T1000 (cell line): ENCODE measurements at regions not wholly inside any gene's neighbourhood (a gene's known extent, or its start where the extent isn't known, plus 50 kb on each side); places are given as distances from the start of the nearest gene placed in this dataset.
A peak's percentile ranks its signal among the peaks of the same experiment; 100 is the strongest.

Experiments
- DNase-seq: peaks from one replicate; lab custom pipeline; 2025; ENCODE audit warnings: mixed read lengths; lab: John Stamatoyannopoulos, UW

DNA sequence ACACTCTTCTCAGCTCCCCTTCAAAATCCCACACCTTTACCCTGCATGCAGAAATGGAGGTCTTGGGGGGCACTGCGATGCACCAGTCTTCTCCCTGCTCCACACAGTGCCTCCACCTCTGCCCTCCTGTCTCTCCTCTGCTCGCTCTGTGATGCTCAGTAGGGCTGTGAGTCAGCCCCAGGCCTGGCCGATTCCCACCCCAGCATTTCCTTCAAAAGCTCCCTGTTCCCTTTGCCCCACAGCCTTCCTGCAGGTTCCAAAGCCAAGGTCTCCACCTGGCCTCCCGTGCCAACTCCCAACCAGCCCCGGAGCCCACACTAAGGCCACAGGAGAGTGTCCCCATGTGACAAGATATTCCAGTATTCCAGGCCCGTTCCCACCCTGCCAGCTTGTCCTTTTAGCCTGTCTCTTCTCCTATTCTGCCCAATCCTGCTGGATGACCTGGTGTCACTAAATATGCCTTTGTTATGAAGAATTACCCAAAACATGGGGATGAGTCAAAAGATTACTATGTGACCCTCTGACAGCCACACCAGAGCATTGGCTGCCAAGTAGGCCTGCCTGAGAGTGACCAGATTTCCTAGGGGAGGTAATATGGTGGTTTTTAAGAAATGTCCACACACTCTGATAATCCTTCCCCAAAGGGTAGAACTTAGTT, 118.9 kb upstream of the NXT1 start:
- no peak for DNase-seq

DNA sequence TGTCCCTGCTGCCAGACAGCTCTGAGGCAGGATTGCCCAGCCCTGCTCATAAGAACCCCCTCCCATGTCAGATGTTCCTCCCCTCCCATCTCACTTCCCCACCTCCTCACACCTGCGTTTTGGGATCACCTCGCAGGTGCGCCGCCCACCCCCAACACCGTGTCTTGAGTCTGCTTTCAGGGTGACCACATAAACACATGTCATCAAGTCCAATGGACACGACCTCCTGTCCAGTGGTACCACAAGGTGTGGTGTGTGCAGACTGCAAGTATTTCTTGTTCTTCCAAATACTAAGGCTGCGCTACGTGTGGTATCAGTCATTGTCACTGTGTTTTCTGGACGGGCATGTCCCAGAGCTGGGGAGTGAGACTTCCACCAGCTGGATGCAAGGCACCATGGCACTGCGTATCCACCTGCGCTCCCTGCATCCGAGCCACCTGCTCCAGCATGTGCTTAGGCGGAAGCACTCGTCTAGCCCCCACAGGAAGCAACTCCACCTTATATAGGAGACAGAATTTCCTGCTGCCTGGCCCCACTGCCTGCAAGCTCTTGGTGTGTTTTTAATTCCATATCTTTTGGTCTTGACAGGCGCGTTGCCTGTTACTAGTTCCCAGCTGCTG, 119.7 kb upstream of the NXT1 start:
- DNase-seq = no peak

DNA sequence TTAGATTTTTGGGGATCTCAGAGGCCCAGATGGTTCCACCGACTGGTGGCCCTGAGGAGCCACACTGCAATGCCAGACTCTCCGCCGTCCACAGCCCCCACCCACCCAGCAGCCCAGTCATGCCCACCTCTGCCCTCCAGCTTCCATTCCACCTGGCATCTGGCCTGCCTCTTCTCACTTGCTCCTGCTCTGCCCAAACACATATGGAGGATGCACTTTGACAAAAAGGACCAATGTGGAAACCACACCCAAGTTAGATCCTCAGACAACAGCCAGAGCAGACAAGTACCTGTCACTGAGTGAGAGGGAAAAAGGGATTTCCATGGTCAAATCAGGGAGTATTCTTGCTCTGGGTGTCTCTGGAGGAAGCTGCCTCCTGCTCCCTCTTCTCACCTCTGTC, 120.6 kb upstream of the NXT1 start:
- DNase-seq = no peak

DNA sequence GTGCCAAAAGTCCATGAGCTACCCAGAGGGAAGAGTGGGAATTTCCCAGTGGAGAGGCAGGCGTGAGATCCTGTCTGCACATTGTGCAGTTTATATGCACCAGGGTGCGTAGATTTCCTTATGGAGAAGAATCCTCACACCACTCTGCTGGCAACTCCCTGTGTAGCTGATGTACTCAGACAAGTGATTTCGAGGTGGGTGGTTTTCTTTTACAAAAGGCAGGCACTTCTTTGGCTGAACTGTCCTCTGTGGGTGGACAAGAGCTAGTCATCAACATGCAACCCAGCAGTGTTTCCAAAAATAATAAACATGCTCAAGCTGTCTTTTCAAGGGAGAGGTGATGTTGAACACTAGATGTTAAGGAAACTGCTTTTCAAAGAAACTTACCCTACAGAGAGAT, 121.7 kb upstream of the NXT1 start:
- DNase-seq = no peak

DNA sequence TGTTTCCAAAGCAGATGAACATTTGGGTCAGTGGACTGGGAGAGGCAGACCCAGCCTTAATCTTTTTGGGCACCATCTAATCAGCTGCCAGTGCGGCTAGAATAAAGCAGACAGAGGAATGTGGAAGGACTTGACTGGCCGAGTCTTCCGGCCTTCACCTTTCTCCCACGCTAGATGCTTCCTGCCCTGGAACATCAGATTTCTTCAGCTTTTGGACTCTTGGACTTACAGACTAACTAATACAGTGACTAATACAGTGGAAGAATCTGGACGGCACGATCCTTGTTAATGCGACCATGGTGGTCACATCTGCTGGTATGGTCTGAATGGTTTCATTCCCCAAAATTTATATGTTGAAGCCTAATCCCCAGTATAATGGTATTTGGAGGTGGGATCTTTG, 122.6 kb upstream of the NXT1 start:
- no peak for DNase-seq

DNA sequence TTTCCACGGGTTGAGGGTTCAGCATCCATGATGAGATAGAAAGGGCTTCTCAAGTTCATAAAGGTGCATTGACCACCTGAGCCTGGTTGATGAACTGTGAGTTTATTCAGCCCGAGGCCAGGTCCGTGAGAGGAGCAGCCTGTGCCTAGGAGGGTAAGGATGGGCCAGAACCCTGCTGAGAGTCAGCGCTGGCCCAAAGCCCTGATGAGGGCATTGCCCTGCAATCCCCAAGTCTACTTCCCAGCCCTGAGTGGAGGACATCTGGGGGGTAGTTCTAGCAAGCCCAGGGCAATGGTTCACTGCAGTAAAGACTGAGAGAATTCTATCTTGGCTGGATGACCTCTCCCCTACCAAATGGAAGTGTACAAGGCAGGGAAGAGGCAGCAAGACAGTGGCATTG, 123.3 kb upstream of the NXT1 start:
- DNase-seq = no peak

DNA sequence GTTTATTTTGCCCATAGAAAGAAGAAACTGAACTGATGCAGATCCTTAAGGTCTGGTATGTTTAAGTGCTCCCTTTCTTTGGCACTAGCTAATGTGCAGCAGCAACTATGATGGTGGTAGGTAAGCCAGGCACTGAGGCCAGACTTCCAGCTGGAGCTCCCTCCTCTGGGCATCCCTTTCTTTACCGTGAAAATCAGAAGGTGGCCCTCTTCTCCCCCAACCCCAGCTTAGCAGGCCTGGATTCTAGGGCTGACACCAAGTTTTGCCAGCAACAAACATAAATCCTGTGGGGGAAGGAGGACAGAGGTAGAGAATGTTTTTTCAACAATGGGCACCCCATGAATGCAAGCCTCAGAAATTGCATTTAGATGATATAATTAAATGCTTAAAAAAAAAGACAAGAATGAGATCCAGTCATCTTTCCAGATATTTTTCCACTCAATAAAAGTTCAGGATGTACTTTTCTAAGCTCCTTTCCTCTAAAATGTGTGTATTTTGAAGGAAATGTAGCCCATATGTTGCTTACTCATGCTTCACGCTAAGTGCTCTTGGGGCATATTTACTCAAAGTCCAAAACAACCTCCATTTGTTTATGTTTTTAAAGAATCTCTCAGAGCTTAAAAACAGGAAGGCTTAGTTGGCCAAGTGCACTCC, 123.9 kb upstream of the NXT1 start:
- no peak for DNase-seq

DNA sequence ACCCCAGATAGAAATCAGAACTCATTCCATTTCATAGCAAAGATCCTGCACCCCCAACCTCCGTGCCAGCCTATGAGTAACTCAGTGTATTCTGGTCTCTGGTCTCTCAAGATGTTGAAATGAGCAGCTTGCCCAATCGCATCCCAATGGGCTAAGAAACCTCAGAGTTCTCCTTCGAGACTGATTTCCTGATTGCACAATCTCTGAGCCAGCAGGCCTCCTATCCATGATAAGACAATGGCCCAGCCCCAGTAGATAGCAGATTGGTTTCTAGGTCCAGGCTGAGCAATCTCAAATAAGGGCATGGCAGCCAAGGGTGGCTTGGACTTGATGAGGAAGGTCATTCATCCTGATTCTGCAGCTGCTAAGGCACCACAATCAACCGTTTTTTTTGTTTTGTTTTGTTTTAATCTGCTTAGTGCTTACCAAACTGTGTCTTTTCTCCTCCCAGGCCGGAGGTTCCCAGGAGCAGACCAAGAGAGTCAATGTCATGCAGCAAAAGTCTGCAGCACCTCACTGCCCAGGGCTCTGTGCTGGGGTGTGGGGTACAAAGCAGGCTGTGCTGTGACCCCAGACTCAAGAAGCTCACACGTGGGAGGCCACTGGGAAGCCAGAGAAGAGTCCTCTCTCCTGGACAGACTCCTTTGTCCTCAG, 125.1 kb upstream of the NXT1 start:
- peak; percentile 33 for DNase-seq

DNA sequence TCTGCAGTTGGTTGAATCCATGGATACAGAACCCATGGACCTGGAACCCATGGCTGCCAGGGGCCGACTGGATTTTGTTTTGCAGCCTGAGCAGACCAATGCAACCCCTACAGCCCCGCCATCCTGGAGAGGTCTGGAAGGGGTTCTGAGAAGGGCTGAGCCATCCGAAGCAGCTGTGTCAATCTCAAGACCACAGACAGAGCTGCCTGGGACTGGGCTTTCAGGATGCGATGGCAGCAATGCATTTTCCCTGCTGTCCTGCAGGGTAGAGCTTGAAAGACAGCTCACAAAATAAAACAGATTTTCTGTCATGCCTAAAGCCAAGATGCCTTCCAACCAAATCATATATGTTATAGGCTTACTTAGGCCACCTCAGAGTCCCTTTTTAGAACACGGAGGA, 125.8 kb upstream of the NXT1 start:
- no peak for DNase-seq

DNA sequence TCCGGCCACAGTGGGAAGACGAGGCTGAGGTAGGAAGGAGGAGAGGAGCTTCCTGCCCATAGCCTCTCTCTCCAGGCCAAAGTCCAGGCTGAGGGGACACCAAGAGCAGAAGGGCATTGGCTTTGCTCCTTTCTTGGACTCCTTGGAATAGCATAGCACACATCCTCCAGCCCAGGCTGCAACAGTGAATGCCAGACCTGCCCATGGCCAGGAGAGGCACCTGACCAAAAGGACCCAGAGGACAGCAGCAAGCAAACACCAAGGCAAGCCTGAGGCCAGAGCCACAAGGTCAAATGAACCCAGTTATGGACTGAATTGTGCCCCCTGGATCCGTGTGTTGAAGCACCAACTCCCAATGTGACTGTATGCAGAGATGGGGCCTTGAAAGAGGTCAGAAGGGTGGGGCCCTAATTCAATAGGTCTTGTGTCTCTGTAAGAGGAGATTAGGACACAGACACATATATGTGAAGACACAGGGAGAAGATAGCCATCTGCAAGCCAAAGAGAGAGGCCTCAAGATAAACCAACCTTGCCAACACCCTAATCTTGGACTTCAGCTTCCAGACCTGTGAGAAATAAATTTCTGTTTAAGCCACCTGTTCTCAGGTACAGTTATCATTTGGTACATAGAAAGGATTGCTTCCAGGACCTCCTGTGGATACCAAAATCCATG, 126.5 kb upstream of the NXT1 start:
- DNase-seq = no peak

DNA sequence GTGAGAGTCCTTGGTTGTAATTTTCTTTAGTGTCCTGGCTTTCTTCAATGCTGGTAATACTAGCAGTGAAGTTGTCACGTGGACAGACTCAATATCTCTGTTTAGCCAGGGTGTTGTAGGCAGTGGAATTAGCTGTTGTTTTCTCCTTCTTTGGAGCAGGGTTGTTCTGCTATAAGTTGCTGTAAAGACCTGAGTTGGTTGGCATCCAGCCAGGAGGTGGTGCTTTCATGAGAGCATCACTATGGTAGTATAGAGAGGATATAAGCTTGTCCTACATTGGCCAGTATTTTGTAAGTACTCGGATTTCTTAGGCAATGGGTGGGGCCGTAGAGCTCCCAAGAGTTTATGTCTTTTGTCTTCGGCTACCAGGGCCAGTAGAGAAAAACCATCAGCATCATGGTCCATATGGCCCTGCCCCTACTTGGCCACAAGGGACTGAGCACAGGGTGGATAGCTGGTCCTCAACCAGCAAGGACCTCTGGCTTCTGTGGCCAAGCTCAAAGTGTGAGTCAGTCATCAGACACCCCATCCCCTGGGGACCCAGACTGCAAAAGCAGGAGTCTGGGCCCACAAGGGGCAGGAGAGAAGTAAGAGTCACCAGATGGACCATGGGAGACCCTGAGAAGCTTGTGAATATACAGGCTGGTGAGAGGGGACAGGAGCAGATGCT, 127.9 kb upstream of the NXT1 start:
- no peak for DNase-seq

DNA sequence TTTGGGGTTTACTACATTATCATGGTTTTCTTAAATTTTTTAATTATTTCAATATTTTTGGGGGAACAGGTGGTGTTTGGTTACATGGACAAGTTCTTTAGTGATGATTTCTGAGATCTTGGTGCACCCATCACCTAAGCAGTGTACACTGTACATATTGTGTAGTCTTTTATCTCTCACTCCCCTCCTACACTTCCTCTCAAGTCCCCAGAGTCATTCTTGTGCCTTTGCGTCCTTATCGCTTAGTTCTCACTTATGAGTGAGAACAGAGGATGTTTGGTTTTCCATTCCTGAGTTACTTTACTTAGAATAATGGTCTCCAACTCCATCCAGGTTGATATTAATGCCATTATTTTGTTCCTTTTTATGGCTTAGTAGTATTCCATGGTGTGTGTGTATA, 130.9 kb upstream of the CD93 start:
- DNase-seq = no peak

DNA sequence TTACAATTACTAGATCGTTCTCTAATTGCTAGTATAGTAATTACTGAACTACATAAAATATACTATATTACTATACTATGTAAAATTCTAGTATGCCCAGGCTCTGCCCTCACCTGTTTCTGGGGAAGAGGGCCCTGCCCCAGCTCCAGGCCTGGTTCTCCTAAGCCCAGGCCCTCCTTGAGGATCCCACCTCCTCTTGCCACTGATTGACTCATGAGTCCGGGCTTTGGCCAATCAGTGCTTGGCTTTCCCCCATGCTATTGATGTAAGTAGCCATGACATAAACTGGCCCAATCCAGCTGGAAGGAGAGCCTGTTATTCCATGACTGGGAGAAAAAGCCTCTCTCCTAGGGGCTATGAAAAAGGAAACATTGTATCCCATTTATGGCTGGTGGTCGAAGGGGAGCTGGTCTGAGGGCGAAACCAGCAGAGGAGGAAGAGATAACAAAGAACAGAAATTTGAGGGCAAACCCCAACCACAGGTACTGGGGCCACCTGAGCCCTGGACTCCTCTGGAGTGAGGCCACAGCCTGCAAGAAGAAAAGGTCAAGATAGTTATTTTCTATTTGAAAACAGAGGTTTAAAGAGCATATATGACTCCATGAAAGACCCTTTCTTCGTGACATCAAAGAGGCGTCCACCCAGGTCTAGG, 129.3 kb upstream of the CD93 start:
- DNase-seq = no peak

DNA sequence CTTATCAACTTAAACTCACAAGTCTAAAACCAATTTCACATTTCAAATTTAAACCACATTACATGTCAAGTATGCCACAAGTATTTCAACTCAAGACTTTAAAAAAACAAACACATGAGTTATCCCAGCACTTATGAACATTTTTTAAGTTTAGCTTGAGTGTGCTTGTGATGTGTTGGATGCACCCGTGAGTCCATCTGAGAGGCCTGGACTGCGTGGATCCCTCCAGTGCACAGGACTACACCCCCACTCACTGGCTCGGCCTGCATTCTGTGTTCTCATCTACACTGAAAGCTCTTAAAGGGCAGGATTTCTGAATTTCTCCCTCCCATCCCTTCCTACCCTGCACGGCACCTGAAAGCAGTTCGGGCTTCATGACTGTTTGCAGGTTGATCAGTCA, 128.8 kb upstream of the CD93 start:
- no peak for DNase-seq

DNA sequence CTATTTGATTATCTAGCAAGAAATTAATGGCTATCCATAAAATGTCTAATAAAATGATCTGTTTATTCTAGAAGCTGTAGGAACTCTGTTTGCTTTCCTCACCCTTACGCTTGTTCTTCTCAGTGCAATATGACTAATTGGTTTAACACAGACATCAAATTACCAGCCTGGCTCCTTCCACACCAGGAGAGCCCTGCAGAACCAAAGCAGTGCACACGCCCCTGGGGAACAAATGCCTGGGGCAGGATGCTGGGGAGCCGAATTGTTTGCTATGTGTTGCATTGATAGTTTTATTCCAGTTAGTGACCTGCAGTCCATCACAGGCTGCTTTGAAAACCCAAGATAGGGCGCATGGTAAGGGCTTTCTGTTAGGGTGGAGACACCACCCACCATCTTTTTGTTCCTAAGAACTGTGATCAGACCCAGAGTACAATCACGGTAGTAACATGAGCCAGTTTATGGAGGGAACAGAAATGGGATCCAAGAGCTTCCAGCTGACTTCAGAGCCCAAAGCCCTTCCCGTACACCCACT, 126.4 kb upstream of the CD93 start:
- no peak for DNase-seq

DNA sequence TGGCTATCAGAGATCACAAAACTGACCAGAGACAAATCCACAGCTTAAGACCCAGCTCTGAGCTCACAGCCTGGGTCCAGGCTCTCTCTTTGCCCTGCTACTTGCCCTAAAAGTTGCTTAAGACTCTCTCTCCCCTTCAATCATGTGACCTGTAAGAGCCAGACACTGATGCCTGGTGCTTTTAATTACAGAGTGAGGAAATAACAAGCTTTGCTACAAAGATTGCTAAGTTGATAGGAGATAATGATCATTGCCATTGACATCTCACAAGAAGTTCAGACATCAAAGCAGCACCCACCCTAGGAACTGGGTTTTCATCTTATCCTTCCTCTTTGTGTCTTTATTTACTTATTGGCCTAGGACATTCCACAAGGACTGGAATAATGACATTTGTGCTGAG, 125.9 kb upstream of the CD93 start:
- no peak for DNase-seq

DNA sequence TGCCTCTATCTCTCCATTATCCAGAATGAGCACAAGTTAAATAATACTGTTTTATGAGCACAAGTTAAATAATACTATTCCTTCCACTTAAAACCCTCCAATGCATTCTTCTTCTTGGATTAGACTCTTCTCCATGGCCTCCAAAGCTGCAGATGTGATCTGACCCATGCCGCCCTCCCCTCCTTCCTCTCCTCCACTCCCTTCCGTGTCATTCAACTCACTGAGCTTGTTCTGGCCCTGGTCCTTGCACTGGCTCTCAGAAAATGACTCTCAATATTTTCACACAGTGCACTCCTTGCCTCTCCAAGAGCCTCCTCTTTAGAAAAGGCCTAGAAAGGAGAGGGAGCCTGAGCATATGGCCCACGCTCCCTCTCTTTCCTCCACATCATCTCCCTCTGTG, 125.0 kb upstream of the CD93 start:
- DNase-seq = no peak

DNA sequence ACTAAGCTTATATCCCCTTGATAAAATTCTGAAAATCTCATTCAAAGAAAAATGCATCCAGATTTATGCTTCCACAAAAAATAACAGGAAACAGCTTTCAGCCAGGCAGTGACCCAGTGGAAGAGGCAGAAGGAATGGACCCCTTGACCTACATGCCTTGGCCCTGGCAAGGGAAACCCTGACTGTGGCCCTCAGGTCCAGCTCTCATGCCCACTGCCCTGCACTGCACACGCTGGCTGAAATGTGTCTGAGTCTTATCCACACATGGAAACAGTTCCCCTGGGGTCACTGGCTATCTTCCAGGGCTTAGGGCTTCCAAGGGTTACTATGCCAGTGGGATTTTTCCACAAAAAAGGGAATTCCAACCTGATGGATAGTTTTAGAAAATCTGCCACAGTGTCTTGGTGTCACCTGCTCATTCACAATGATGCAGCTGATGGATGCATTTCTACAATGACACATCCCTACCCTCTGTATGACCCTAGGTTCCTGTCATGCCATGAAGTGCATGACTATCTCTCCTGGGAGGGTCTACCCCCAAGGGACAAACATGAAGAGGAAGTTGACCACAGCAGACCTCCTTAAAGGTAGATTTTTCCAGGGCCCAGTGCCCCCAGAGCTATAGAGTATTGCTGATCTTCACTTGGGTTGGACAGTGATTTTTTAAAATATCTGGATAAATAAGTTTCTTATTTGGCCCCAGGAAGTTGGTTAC, 121.9 kb upstream of the CD93 start:
- DNase-seq = no peak

DNA sequence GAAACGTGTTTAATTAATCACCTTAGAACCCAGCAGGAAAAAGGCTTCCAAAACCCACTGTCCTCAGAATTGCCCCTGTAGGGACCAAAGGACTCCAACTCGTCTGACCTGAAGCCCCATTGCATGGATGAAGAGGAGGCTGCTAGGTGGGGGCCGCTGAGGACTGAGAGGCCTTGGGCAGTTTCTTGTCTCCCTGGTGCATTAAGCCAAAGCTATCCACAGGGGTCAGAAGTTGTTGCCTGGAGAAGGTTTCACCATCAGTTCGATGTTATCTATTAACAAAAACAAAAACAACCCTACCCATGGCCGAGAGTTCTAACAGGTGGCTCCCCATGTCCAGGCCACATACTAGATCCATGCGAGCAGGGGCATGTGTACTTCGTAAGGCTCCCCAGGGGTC, 120.9 kb upstream of the CD93 start:
- DNase-seq = no peak

DNA sequence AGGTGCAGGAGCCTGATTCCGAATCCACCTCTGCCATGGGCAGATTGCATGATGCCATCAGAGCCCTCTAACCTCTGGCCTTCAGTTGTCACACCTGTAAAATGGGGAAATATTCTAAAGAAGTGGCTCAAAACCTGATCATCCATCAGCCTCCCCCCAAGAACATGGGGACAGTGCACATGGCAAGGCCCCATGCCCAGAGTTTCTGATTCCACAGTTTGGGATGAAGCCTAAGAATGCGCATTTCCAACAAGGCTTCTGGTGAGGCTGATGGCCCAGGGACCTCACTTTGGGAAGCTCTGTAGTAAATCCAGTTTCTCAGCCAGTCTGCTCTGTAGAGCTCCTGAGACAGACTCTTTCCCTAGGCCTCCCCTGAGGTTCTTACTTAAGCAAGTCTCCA, 119.9 kb upstream of the CD93 start:
- no peak for DNase-seq

DNA sequence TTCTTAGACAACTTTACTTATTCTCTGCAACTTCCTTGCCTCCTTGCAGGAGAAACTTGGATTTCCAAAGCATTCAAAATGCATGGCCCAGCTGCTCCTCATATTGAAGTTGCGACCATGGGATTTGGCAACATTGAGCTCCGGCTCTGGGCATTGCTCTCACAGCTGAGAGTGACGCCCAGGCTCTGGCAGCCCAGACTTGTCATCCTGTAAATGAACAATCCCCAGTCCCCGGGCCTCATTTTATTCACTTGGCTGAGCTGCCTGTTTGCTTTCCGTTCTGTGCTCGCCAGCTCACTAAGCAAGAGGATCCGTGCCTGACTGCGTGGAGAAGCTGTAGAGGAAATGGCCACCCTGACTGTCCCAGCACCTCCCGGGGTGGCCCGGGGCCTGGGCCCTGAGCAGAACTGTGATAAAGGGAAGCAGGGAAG, 119.5 kb upstream of the CD93 start:
- DNase-seq = no peak
